Sigmoid colon (tissue), 6 donors: ENCODE measurements at regions not wholly inside any gene's neighbourhood (a gene's known extent, or its start where the extent isn't known, plus 50 kb on each side); places are given as distances from the start of the nearest gene placed in this dataset.

Experiments used
- DNase-seq: peaks from one replicate; pipeline ENCODE4 v3.0.0-alpha.2; 2019
- H3K27ac ChIP-seq, 4 donors: fragments of 200-600 bp; sonication (generic); one replicate each; pipeline ENCODE4 v1.5.1; 2016 to 2019; ENCODE audit warnings: mild to moderate bottlenecking in 1 of 4
- H3K27me3 ChIP-seq, 3 donors: fragments of 200-600 bp; sonication (generic); one replicate each; pipeline ENCODE4 v1.5.1; 2019; ENCODE audit warnings: mild to moderate bottlenecking in 1 of 3
- H3K36me3 ChIP-seq, 4 donors: fragments of 200-600 bp; sonication (generic); one replicate each; pipeline ENCODE4 v1.5.1; 2016 to 2019
- H3K4me1 ChIP-seq, 4 donors: fragments of 200-600 bp; sonication (generic); one replicate each; pipeline ENCODE4 v1.5.1; 2017 to 2019
- H3K4me3 ChIP-seq, 4 donors: fragments of 200-600 bp; sonication (generic); one replicate each; pipeline ENCODE4 v1.5.1; 2017 to 2019; ENCODE audit warnings: mild to moderate bottlenecking in 2 of 4, moderate library complexity in 1 of 4
- H3K9me3 ChIP-seq, 4 donors: fragments of 200-600 bp in 3 of 4; sonication (generic) in 3 of 4; one replicate each; pipeline versions ENCODE4 v1.5.1 to v1.6.1; 2013 to 2019
- EP300 ChIP-seq, 4 donors: sonication (generic); formaldehyde crosslinking; IDR thresholded peaks; one replicate each; pipeline ENCODE4 v1.6.1; 2017; ENCODE audit warnings: antibody characterized with exemption in 4 of 4
- POLR2A ChIP-seq, 2 donors: fragments of 450-650 bp; IDR thresholded peaks; one replicate each; pipeline ENCODE4 v1.6.1; 2016; ENCODE audit warnings: antibody characterized with exemption in 2 of 2, mild to moderate bottlenecking in 2 of 2, moderate library complexity in 2 of 2
- POLR2AphosphoS5 ChIP-seq, 4 donors: sonication (generic); formaldehyde crosslinking; IDR thresholded peaks; one replicate each; pipeline ENCODE4 v1.6.1; 2017; ENCODE audit warnings: antibody characterized with exemption in 4 of 4
- WGBS, 2 donors: extraction: QIAGEN DNeasy Blood & Tissue Kit; methylation state at CpG; one replicate each; pipeline ENCODE4 v1.1.7; 2013; 5-methylcytosine and 5-hydroxymethylcytosine counted together
- intact Hi-C: fragments of 100-400 bp; cut with DNase I; formaldehyde crosslinking; loops from one replicate; pipeline ENCODE4 v1.15.1; 2023
- TF ChIP-seq, protein P1 (sequence below), 4 experiments: fragments of 450-650 bp in 3 of 4; fragments of 200-600 bp in 1 of 4; IDR thresholded peaks; one replicate each; pipeline ENCODE4 v1.5.1; 2016 to 2019; ENCODE audit warnings: antibody characterized with exemption in 4 of 4, mild to moderate bottlenecking in 3 of 4, moderate library complexity in 2 of 4
- donor health status: healthy with polysubstance abuse.
- donor health status: healthy.

DNA sequence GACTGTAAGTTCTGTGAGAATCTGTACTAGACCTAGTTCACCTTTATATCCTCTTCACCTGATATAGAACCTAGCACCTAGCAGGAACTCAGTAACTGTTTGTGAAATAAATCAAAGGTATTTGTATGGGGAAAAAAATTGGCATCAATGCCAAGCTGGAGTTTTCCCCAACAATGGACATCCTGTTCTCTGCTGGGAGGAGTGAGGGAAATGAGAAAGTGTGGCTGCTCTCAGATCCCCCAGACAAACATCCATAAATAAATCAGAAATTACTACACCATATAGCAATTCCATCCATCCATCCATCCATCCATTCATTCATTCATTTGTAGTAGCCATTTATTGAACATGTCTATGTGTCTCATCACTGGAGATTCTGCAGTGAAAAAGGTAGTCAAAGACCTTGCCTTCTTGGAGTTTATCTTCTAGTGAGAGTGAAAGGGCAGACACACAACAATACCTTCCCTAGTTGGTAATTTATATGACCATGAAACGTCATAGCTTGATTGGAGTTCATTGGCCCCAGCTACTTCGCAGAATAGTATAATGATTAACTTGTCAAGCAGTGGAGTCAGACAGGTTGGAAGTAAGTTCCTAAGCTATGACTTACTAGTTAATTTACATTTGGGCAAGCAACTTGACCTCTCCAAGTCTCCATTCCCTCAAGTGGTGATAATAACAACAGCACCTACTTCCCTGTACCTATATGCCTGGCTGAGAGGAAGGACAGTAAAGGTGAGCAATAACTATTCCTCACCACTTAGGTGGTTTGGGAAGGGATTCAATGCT lies 98.7 kb upstream of the KIT start:
- H3K27me3 ChIP-seq, result no peaks in the 10 kb centered on the region
- no peak overlapping the region for H3K4me3 ChIP-seq
- no peaks in the 10 kb centered on the region for H3K4me1 ChIP-seq
- H3K9me3 ChIP-seq, result no peaks in the 10 kb centered on the region
- intact Hi-C loops, result no loop called here
- H3K36me3 ChIP-seq, result no peaks in the 10 kb centered on the region
- no peak for TF ChIP-seq POLR2AphosphoS5 (IDR thresholded peaks at IDR 0.05)
- no peak for TF ChIP-seq POLR2A (IDR thresholded peaks at IDR 0.05)
- TF ChIP-seq EP300 (IDR thresholded peaks at IDR 0.05), result no peak
- TF ChIP-seq, protein P1, sequence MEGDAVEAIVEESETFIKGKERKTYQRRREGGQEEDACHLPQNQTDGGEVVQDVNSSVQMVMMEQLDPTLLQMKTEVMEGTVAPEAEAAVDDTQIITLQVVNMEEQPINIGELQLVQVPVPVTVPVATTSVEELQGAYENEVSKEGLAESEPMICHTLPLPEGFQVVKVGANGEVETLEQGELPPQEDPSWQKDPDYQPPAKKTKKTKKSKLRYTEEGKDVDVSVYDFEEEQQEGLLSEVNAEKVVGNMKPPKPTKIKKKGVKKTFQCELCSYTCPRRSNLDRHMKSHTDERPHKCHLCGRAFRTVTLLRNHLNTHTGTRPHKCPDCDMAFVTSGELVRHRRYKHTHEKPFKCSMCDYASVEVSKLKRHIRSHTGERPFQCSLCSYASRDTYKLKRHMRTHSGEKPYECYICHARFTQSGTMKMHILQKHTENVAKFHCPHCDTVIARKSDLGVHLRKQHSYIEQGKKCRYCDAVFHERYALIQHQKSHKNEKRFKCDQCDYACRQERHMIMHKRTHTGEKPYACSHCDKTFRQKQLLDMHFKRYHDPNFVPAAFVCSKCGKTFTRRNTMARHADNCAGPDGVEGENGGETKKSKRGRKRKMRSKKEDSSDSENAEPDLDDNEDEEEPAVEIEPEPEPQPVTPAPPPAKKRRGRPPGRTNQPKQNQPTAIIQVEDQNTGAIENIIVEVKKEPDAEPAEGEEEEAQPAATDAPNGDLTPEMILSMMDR (IDR thresholded peaks at IDR 0.05), result no peak
- 19 to 68% methylated on average over 2 of the region's 2 CpGs for WGBS, 2 donors
- no peak for DNase-seq
- H3K27ac ChIP-seq, result no peak overlapping the region

DNA sequence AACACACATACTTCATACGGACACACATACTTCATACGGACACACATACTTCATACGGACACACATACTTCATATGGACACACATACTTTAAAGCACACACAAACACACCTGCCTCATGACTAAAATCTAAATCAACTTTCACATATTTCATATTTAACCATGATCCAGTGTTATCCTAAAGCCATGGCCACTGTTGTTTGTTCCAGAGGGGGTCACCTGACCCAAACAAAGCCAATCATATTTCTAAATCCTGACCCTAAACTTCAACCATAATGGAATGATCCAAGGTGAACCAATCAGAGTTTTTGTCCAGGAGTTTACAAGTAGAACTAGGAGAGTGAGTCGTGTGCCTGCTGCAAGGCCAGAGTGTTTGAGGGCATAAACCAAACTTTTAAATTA lies 97.2 kb upstream of the KIT start:
- 60 to 81% methylated on average over 4 of the region's 4 CpGs for WGBS, 2 donors
- no peak overlapping the region for H3K4me3 ChIP-seq
- no peak overlapping the region for H3K27ac ChIP-seq
- no peaks in the 10 kb centered on the region for H3K9me3 ChIP-seq
- intact Hi-C loops, result no loop called here
- no peaks in the 10 kb centered on the region for H3K4me1 ChIP-seq
- TF ChIP-seq POLR2A (IDR thresholded peaks at IDR 0.05), result no peak
- no peak for TF ChIP-seq POLR2AphosphoS5 (IDR thresholded peaks at IDR 0.05)
- TF ChIP-seq, protein P1 (IDR thresholded peaks at IDR 0.05), result no peak
- TF ChIP-seq EP300 (IDR thresholded peaks at IDR 0.05), result no peak
- no peak for DNase-seq
- H3K27me3 ChIP-seq, result no peaks in the 10 kb centered on the region
- H3K36me3 ChIP-seq, result no peaks in the 10 kb centered on the region

DNA sequence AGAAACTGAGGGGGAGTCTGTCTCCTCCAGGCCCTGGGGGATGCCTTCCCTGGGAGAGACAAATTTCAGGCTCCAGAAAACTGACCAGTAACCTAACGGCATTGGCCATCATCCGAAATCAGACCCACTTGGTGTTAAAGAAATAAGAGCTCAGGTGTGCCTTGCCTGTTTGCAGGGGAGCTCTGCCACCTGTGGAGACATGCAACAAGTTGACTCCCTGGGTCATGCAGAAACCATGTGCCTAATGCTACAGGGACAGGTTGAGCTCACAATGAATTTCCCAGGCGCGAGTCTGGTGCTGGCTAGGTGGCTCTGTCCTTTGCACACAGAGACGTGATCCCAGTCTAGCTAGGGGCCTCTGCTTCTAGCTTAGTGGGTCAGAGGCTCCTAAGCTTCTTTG lies 95.8 kb upstream of the KIT start:
- 89% methylated on average over 5 of the region's 5 CpGs for WGBS, 2 donors
- no peak overlapping the region for H3K4me3 ChIP-seq
- H3K9me3 ChIP-seq, result no peaks in the 10 kb centered on the region
- H3K27ac ChIP-seq, result no peak overlapping the region
- H3K36me3 ChIP-seq, result no peaks in the 10 kb centered on the region
- H3K4me1 ChIP-seq, result no peaks in the 10 kb centered on the region
- intact Hi-C loops, result no loop called here
- no peak for DNase-seq
- TF ChIP-seq POLR2AphosphoS5 (IDR thresholded peaks at IDR 0.05), result no peak
- no peak for TF ChIP-seq POLR2A (IDR thresholded peaks at IDR 0.05)
- TF ChIP-seq, protein P1 (IDR thresholded peaks at IDR 0.05), result no peak
- no peak for TF ChIP-seq EP300 (IDR thresholded peaks at IDR 0.05)
- H3K27me3 ChIP-seq, result no peaks in the 10 kb centered on the region

DNA sequence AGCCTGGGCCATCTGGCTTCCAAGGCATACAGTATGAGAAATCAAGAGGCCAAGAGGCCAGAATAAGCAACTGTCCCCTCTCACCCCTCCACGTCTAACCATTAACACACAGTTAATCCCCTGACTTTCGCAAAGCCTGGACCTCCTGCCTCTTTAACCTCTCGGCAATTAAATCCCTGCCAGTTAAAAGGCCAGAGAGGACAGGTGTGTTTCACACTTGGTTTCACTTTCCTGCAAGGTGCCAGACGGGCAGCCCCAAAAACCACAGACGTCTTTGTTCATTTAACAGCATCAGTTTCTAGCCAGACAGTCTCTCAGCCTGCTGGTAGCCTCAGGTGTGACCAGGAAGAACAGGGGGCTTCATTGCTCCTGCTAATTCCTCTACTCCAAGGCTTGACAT lies 91.1 kb upstream of the KIT start:
- Histone ChIP-seq H3K36me3 (no peaks in the 10 kb centered on the region), H3K27ac (no peak overlapping the region), H3K4me1 (no peaks in the 10 kb centered on the region), H3K27me3 (no peaks in the 10 kb centered on the region), H3K4me3 (no peak overlapping the region), H3K9me3 (no peaks in the 10 kb centered on the region)
- WGBS, 2 donors, result 12 to 40% methylated on average over 5 of the region's 5 CpGs
- TF ChIP-seq POLR2A (IDR thresholded peaks at IDR 0.05), result no peak
- TF ChIP-seq, protein P1 (IDR thresholded peaks at IDR 0.05), result no peak
- TF ChIP-seq EP300 (IDR thresholded peaks at IDR 0.05), result no peak
- no peak for TF ChIP-seq POLR2AphosphoS5 (IDR thresholded peaks at IDR 0.05)
- DNase-seq, result no peak
- intact Hi-C loops, result no loop called here

DNA sequence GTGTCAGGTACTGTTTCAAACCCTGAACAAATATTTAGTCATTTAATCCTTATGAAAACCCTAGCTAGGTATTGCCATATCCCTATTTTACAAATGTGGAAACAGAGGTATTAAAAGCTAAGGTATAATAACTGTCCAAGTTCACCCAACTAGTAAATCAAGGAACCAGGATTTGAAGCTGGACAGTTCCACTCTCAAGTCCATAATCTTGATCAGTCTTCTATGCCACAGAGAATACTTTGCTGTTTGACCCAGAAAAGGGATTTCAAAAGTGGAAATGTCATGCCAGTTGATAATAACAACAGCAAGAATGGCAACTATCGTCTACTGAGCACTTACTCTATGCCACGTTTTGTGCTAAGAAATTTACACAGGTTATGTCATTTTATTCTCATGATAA lies 90.4 kb upstream of the KIT start:
- DNase-seq, result no peak
- Histone ChIP-seq H3K9me3 (no peaks in the 10 kb centered on the region), H3K4me1 (no peaks in the 10 kb centered on the region), H3K4me3 (no peak overlapping the region), H3K27me3 (no peaks in the 10 kb centered on the region), H3K27ac (no peak overlapping the region), H3K36me3 (no peaks in the 10 kb centered on the region)
- 89 to 95% methylated on average over 2 of the region's 2 CpGs for WGBS, 2 donors
- TF ChIP-seq EP300 (IDR thresholded peaks at IDR 0.05) (no peak), POLR2AphosphoS5 (IDR thresholded peaks at IDR 0.05) (no peak), POLR2A (IDR thresholded peaks at IDR 0.05) (no peak)
- TF ChIP-seq, protein P1 (IDR thresholded peaks at IDR 0.05), result no peak
- intact Hi-C loops, result no loop called here
